ENCODE measurements at regions not wholly inside any gene's neighbourhood (a gene's known extent, or its start where the extent isn't known, plus 50 kb on each side); places are given as distances from the start of the nearest gene placed in this dataset.
"Not testable (repeated sequence)": the region's sequence is repeated elsewhere in the genome, so short reads cannot be mapped to it uniquely, and the experiment has no call there.

DNA sequence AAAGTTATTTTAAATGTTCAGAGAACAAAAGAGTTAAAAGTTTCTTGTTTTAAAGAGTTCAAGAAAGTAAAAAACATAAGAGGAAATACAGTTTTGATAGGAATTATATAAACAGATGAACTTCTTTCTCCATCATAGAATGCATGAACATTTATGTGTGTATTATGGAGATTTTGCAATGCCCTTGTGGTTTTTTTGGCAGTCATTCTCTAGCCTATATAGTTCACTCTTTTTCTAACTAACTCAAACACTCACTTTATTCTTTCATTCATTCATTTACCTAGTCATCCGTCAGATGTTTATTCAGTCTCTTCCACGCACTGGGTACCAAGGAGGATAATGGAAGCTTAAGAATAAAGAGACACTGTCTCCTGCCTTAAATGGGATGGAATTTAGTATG lies 195.9 kb upstream of the VLDLR start:
- no peak for DNase-seq (ENCODE audit: low read depth in 3 of 3, low spot score in 2 of 3)

DNA sequence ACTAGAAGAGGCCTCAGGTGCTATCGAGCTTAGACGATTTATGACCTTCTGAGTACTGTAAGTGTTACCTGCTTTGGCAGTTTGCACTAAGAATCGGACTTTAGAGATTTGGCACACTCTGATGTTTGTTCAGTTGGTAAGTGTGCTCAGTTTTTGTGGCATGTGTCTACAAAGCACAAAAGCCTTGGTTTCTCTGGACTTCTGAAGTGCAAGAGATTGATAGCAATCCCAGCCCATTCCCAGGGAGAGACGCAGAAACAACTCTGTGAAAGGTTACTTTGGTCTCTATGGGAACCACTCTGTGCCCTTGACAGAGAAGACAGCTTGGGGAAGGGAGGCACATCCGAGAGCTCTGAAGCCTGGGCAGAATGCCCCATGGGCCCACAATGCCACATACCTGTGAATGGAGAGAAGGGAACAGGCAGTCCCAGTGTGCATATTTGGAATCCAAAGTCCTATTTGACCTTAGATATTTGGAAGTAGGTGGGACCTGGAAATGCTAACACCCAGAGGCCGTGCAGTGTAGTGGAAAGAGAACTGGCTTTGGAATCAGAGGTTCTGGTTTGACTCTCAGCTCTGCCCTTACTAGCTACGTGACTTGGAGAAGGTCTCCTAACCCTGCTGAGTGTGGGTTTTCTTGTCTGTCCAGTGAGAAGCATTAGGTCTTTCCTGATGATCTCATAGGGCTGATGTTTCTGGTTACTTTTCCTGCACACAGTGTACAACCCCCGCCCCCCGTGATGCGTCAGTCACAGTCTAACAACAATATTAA lies 194.3 kb upstream of the VLDLR start:
- no peak for DNase-seq (ENCODE audit: low read depth in 3 of 3, low spot score in 2 of 3)

DNA sequence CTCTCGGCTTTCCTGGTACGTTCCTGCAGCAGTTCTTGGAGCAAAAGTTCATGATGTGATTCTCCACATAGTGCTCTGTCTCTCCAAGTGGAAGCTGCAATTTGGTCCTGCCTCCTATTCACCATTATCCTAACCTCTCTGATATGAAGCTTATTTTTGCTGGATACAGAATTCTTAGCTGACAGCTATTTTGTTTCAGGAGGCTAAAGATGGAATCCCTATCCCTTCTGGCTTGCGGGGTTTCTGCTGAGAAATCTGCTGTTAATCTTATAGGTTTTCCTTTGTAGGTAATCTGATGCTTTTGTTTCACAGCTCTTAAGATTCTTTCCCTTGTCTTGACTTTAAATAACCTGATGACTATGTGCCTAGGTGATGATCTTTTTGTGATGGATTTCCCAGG lies 181.6 kb upstream of the VLDLR start:
- DNase-seq (ENCODE audit: low read depth in 3 of 3, low spot score in 2 of 3): no peak

GRCh38 chr9:2443933-2444332 lies 177.7 kb upstream of the VLDLR start:
- DNase-seq (ENCODE audit: low read depth in 3 of 3, low spot score in 2 of 3): not testable (repeated sequence)

DNA sequence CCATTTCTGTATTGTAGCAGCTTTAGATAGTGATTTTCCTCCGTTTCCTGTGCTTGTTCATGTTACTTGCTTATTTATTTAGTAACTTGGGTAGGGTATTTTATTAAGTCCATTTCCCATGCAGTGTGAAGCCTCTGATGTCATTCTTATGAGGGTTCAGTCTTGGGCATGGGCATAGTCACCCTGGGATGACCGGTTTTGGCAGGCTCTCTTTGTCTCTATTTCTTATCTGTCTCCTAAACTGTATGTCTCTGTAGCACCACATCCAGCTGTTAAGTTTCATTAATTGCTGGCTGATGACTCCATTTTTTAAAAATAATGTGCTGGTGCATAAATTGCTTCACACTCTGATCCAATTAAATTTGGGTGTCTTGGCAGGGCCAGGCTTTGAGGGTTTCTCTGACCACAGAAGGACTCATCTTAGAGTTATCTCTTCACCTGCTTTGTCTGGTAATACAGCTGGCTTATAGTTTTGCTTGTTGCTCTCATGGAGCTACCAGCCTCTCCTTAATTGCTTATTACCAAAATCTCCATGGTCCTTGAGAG lies 173.3 kb upstream of the VLDLR start:
- no peak for DNase-seq (ENCODE audit: low read depth in 3 of 3, low spot score in 2 of 3)

DNA sequence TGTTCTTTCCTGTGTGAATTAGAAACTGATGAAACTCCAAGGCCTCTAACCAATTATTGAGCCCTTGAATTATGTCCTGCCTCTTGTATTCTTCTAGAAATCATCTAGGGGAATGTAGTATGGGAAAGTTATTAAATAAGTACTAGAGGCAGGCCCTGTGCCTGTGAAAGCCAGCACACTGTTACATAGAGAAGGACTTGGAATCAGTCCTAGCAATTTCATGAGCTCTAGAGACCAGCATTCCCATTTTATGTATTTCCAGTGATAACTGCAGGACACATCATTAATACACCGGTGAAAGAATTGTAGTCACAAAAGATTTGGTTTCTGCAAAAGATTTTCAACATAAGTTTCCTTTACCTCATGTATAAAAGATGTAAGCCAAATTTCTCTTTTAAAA lies 168.5 kb upstream of the VLDLR start:
- no peak for DNase-seq (ENCODE audit: low read depth in 3 of 3, low spot score in 2 of 3)

GRCh38 chr9:2453701-2454100 lies 167.9 kb upstream of the VLDLR start:
- no peak for DNase-seq (ENCODE audit: low read depth in 3 of 3, low spot score in 2 of 3)

DNA sequence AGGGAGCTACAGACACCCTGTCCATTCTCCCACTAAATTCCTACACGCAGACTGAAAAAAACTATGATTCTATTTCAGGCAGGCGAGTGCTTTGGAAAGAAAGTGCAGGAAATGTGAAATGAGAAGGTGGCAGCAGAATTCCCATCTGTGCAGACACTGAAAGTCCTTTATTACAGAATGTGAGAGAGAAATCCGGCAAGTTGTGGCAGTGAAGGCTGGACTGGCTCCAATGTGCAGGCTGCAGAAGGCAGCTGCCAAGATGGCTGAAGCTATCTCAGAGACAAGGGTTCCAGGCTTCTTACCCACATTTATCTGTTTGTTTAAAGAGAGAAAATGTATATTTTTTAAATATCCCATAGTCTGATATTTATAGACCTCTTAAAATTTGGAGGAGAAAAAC lies 161.8 kb upstream of the VLDLR start:
- no peak for DNase-seq (ENCODE audit: low read depth in 3 of 3, low spot score in 2 of 3)

- DNase-seq (ENCODE audit: low read depth in 3 of 3, low spot score in 2 of 3): no peak
These were observed 159.7 kb upstream of the VLDLR start for GRCh38 chr9:2461892-2462291.

- no peak for DNase-seq (ENCODE audit: low read depth in 3 of 3, low spot score in 2 of 3)
These were observed 157.0 kb upstream of the VLDLR start for GRCh38 chr9:2464624-2465023.

DNA sequence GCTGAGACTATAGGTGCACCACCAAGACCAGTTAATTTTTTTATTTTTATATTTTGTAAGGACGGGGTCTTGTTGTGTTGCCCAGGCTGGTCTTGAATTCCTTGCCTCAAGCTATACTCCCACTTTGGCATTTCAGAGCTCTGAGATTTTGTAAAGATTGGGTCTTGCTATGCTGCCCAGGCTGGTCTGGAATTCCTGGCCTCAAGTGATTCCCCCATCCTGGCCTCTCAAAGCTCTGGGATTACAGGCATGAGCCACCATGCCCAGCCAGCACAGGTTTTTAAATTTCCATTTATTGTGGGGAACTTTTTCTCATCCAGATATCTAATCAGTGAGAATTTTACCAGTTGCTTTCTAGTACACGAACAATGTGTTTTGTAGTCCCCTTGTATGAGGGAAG lies 156.1 kb upstream of the VLDLR start:
- no peak for DNase-seq (ENCODE audit: low read depth in 3 of 3, low spot score in 2 of 3)

DNA sequence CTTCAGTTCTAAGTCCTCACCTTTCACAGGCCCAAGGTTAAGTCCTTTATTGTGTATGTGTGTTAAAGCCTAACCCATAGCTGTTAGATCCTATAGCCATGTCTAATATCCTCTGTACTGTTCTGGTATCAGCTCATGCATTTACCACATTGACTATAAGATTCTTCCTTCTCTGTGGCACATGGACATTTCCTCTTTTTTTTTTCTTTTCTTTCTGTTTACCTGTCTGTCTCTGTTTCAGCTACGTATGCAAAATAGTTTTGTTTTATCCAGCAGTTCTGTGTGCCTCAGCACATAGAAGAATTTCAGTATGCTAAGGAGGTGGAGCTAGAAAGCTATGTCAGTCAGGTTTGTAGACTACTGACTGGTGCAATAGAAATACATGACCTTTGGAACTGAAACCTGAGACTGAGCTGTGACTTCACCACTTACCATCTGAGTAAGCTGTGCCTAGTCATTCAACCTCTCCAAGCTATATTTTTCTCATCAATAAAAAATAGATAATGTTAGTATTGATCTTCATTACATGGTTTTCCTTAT lies 155.6 kb upstream of the VLDLR start:
- DNase-seq (ENCODE audit: low read depth in 3 of 3, low spot score in 2 of 3): peak in 2 of 3 donors; percentile 34 to 47

GRCh38 chr9:2466703-2467102 lies 154.9 kb upstream of the VLDLR start:
- DNase-seq (ENCODE audit: low read depth in 3 of 3, low spot score in 2 of 3): peak; percentile 31 to 57 (median 45)

DNA sequence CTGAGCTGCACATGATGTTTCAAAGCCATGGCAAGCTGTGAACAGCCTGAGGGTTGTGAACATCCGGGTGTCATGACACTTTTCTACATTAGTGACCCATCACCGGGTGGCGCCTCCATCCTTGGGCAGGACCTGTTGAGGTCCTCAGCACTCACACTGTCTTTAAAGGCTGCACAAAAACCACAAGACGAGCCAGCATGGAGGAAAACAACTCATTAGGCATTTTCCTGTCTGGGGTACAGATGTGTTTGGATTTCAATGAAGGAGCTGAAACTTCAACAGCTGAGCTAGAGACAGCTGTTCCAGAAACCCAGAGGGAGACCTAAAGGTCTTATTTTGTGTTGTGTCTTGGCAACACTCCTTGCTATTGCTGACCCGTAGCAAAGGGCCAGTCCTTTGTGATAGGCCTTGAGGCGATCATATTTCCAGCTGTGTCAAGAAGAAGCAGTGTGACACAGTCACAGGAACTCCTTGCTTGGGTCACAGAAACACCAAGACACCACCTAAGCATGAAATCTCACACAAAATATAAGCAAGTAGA lies 151.8 kb upstream of the VLDLR start:
- peak; percentile 63 to 76 (median 67) for DNase-seq (ENCODE audit: low read depth in 3 of 3, low spot score in 2 of 3)

DNA sequence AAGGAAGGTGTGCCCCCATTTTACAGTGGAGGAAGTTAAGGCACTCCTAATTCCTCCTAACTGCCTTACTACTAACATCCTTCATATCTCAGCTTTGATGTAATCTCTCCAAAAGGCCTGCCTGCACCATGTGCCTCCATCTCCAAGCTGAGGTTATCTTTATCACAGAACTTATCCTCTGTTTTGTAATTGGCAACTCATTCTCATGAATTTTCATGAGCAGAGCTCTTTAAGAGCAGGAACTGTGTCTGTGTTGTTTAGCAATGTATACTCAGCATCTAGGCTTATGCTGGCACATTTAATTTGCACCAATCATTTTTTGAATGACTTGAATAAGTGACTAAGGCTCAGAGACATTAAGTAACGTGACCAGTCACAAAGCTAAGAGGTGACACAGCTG lies 147.9 kb upstream of the VLDLR start:
- no peak for DNase-seq (ENCODE audit: low read depth in 3 of 3, low spot score in 2 of 3)

DNA sequence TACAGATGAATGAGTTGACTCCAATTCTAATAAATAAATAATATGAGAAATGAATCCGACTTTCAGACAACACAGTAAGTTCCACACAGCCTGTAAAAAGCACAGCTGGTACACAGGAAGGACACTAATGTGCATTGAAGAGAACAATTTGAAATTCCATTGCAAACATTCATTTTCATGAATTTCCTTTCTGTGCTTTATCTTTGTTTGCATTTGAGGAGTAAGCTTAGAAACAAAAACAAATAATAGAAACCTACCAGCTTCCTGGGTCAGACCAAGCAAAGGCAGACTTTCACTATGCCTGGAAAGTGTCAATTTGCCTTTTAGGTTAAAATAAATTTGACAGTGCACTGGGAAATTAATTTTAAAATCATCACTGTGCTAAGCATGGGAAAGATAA lies 143.8 kb upstream of the VLDLR start:
- no peak for DNase-seq (ENCODE audit: low read depth in 3 of 3, low spot score in 2 of 3)

GRCh38 chr9:2478421-2478820 lies 143.2 kb upstream of the VLDLR start:
- no peak for DNase-seq (ENCODE audit: low read depth in 3 of 3, low spot score in 2 of 3)

DNA sequence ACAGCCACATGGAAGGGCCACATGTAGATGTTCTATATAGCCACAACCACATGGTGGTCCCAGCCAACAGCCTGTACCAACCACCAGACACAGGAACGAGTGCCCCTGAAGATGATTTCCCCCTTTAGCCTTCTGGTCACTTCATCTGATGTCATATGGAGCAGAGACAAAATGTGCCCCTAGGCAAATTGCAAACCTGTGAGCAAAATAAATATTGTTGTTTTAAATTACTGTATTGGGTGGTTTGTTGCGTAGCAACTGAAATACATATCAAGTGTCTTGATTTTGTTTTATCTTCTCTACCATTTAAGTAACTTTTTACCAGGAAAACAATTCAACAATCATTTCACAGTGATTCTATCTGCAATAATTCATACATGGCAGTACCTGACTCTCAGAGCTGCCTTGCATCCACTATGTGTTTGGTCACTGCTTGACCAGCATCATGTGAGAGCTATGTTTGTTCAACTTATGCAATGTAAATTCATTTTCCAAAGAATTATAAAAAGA lies 142.5 kb upstream of the VLDLR start:
- no peak for DNase-seq (ENCODE audit: low read depth in 3 of 3, low spot score in 2 of 3)

- DNase-seq (ENCODE audit: low read depth in 3 of 3, low spot score in 2 of 3): no peak
These were observed 141.2 kb upstream of the VLDLR start for GRCh38 chr9:2480255-2480837.

DNA sequence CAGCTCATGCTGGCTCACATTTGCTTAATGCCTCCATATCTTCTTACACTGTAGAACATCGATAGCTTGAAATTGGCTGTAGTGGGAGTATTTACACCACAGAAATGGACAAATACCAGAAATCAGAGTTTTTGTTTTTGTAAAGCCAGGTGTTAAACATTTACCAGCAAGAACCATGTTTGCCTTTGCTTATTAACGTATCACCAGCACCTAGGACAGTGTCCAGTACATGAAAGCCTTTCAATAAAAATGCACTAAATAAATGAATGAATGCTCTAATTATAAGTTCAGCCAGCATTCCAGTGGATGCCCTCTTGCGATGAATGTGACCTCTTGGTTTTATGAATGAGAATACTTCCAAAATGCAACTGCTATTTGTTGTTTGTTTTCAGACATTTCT lies 140.4 kb upstream of the VLDLR start:
- no peak for DNase-seq (ENCODE audit: low read depth in 3 of 3, low spot score in 2 of 3)

GRCh38 chr9:2486988-2487387 lies 134.6 kb upstream of the VLDLR start:
- no peak for DNase-seq (ENCODE audit: low read depth in 3 of 3, low spot score in 2 of 3)

Measured in right renal cortex interstitium (tissue), 3 donors.